ENCODE measurements at regions not wholly inside any gene's neighbourhood (a gene's known extent, or its start where the extent isn't known, plus 50 kb on each side); places are given as distances from the start of the nearest gene placed in this dataset.

- Histone ChIP-seq H3K27me3 (ENCODE audit: insufficient read depth, low read length) (no peaks in the 10 kb centered on the region), H3K23me2 (ENCODE audit: insufficient read length, low read depth, low read length, poor library complexity, severe bottlenecking) (no peaks in the 10 kb centered on the region), H3K56ac (ENCODE audit: insufficient read length, low read depth, low read length) (no peak overlapping the region), H2BK5ac (ENCODE audit: insufficient read length, low read length) (no peak overlapping the region), H3K27ac (ENCODE audit: insufficient read length, low read depth, low read length) (no peak overlapping the region), H4K5ac (ENCODE audit: insufficient read length, low read depth, low read length) (no peak overlapping the region), H2BK15ac (ENCODE audit: low read depth, low read length) (no peak overlapping the region), H2BK20ac (ENCODE audit: low read depth, low read length, poor library complexity, severe bottlenecking) (no peak overlapping the region), H3T11ph (ENCODE audit: low read length) (no peak overlapping the region), H4K8ac (replicated peaks; ENCODE audit: insufficient read length, low read depth, low read length) (no peak overlapping the region), H4K20me1 (ENCODE audit: control insufficient read depth, insufficient read depth, insufficient read length) (no peaks in the 10 kb centered on the region), H3K4me1 (ENCODE audit: insufficient read depth, low read length) (no peaks in the 10 kb centered on the region), H2BK120ac (ENCODE audit: low read depth, low read length, poor library complexity, severe bottlenecking) (no peak overlapping the region), H2BK12ac (ENCODE audit: insufficient read length, low read depth, low read length) (no peak overlapping the region), H4K91ac (ENCODE audit: insufficient read length, low read depth, low read length) (no peak overlapping the region), H3K9ac (ENCODE audit: extremely low read depth, insufficient read length, low read length) (no peak overlapping the region), H3K4me2 (ENCODE audit: insufficient read depth, insufficient read length, low read length) (no peak overlapping the region), H3K23ac (ENCODE audit: insufficient read length, low read depth, low read length) (no peak overlapping the region), H3K4ac (ENCODE audit: low read depth, low read length) (no peak overlapping the region), H3K18ac (ENCODE audit: insufficient read length, low read depth, low read length) (no peak overlapping the region), H2AK5ac (ENCODE audit: insufficient read length, low read length) (no peak overlapping the region), H3K79me1 (ENCODE audit: insufficient read depth, low read depth, low read length, poor library complexity, severe bottlenecking) (no peaks in the 10 kb centered on the region), H3K14ac (ENCODE audit: insufficient read depth, low read length) (no peak overlapping the region), H3K79me2 (ENCODE audit: insufficient read depth, low read length) (no peaks in the 10 kb centered on the region), H3K9me3 (ENCODE audit: control insufficient read depth, low read depth, low read length) (no peaks in the 10 kb centered on the region), H2AFZ (ENCODE audit: low read length) (no peak overlapping the region)
- H3K36me3 Mint-ChIP-seq (ENCODE audit: insufficient read depth in 1 of 3, low read depth in 3 of 3), result no peaks in the 10 kb centered on the region
- TF ChIP-seq CTCF (conservative IDR thresholded peaks at IDR 0.05), result no peak
- H3K4me1 Mint-ChIP-seq, result peaks cover 11 to 13% of the 10 kb centered on the region in 2 experiments
- no peak overlapping the region for H3K4me3 Mint-ChIP-seq
- no CpG with 5 or more reads among the region's 2 CpGs for WGBS (ENCODE audit: extremely low coverage, insufficient read length, low lambda C conversion rate)
- H3K9me3 Mint-ChIP-seq, result no peaks in the 10 kb centered on the region
- DNase-seq, result no peak
- H3K27me3 Mint-ChIP-seq (ENCODE audit: low read depth), result no peaks in the 10 kb centered on the region
- no peak overlapping the region for H3K27ac Mint-ChIP-seq
Measured at GRCh38 chr12:23399402-23399933, 550.0 kb downstream of the SOX5 start.
